ENCODE measurements at regions not wholly inside any gene's neighbourhood (a gene's known extent, or its start where the extent isn't known, plus 50 kb on each side); places are given as distances from the start of the nearest gene placed in this dataset.
A peak's percentile ranks its signal among the peaks of the same experiment; 100 is the strongest.

DNA sequence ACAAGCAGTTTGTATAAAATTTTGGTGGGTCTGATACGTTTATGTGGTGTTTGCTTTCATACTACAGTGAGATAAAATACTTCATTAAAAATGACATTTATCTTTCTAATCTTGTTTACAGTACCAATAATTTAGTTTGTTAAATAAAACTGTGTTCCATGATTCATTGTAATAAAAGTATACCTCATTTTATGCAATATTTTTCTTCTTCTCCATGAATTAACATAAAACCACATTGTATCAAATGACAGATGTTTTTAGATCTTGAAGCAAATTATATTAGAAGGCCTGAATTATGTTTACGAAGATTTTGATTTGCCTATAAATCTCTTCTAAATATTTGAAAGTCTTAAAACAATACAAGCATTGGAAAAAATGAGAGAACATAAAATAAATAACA lies 1443.0 kb upstream of the CDH6 start:
- no peaks in the 10 kb centered on the region for H3K4me1 ChIP-seq (ENCODE audit: insufficient read depth, poor library complexity, severe bottlenecking)
- ATAC-seq (ENCODE audit: low read depth) (no peak), DNase-seq (ENCODE audit: low spot score) (no peak)
- no peak overlapping the region for H3K4me3 ChIP-seq (ENCODE audit: severe bottlenecking)
- H3K27ac ChIP-seq (ENCODE audit: poor library complexity, severe bottlenecking), result no peak overlapping the region
- H3K9me3 ChIP-seq (ENCODE audit: severe bottlenecking), result no peaks in the 10 kb centered on the region
- H3K36me3 ChIP-seq (ENCODE audit: low read depth), result no peaks in the 10 kb centered on the region
- TF ChIP-seq CTCF (IDR thresholded peaks at IDR 0.05; ENCODE audit: poor library complexity, severe bottlenecking), result no peak
- peaks cover 3% of the 10 kb centered on the region for H3K27me3 ChIP-seq (ENCODE audit: insufficient read depth, poor library complexity, severe bottlenecking)

GRCh38 chr5:29744618-29745017 lies 1448.9 kb upstream of the CDH6 start:
- H3K27me3 ChIP-seq (ENCODE audit: insufficient read depth, poor library complexity, severe bottlenecking), result no peaks in the 10 kb centered on the region
- no peak for TF ChIP-seq CTCF (IDR thresholded peaks at IDR 0.05; ENCODE audit: poor library complexity, severe bottlenecking)
- no peak for DNase-seq (ENCODE audit: low spot score)
- no peaks in the 10 kb centered on the region for H3K9me3 ChIP-seq (ENCODE audit: severe bottlenecking)
- ATAC-seq (ENCODE audit: low read depth), result no peak
- H3K27ac ChIP-seq (ENCODE audit: poor library complexity, severe bottlenecking), result no peak overlapping the region
- H3K4me3 ChIP-seq (ENCODE audit: severe bottlenecking), result no peak overlapping the region
- no peaks in the 10 kb centered on the region for H3K4me1 ChIP-seq (ENCODE audit: insufficient read depth, poor library complexity, severe bottlenecking)
- H3K36me3 ChIP-seq (ENCODE audit: low read depth), result no peaks in the 10 kb centered on the region

- no peaks in the 10 kb centered on the region for H3K9me3 ChIP-seq (ENCODE audit: severe bottlenecking)
- TF ChIP-seq CTCF (IDR thresholded peaks at IDR 0.05; ENCODE audit: poor library complexity, severe bottlenecking), result peak; percentile 24
- DNase-seq (ENCODE audit: low spot score) (no peak), ATAC-seq (ENCODE audit: low read depth) (peak; percentile 45; the same call in 1 of the 3 replicates)
- H3K4me3 ChIP-seq (ENCODE audit: severe bottlenecking), result no peak overlapping the region
- no peaks in the 10 kb centered on the region for H3K27me3 ChIP-seq (ENCODE audit: insufficient read depth, poor library complexity, severe bottlenecking)
- 0 out of 2 replicates have a peak, but pooled peaks cover 3% of the 10 kb centered on the region for H3K36me3 ChIP-seq (ENCODE audit: low read depth)
- H3K4me1 ChIP-seq (ENCODE audit: insufficient read depth, poor library complexity, severe bottlenecking), result no peaks in the 10 kb centered on the region
- H3K27ac ChIP-seq (ENCODE audit: poor library complexity, severe bottlenecking), result no peak overlapping the region
Measured at GRCh38 chr5:29720954-29721353, 1472.5 kb upstream of the CDH6 start.

GRCh38 chr5:29719171-29719570 lies 1474.3 kb upstream of the CDH6 start:
- DNase-seq (ENCODE audit: low spot score) (no peak), ATAC-seq (ENCODE audit: low read depth) (no peak)
- Histone ChIP-seq H3K27me3 (ENCODE audit: insufficient read depth, poor library complexity, severe bottlenecking) (no peaks in the 10 kb centered on the region), H3K36me3 (ENCODE audit: low read depth) (0 out of 2 replicates have a peak, but pooled peaks cover 3% of the 10 kb centered on the region), H3K4me3 (ENCODE audit: severe bottlenecking) (no peak overlapping the region), H3K27ac (ENCODE audit: poor library complexity, severe bottlenecking) (no peak overlapping the region), H3K9me3 (ENCODE audit: severe bottlenecking) (no peaks in the 10 kb centered on the region), H3K4me1 (ENCODE audit: insufficient read depth, poor library complexity, severe bottlenecking) (no peaks in the 10 kb centered on the region)
- TF ChIP-seq CTCF (IDR thresholded peaks at IDR 0.05; ENCODE audit: poor library complexity, severe bottlenecking), result no peak

DNA sequence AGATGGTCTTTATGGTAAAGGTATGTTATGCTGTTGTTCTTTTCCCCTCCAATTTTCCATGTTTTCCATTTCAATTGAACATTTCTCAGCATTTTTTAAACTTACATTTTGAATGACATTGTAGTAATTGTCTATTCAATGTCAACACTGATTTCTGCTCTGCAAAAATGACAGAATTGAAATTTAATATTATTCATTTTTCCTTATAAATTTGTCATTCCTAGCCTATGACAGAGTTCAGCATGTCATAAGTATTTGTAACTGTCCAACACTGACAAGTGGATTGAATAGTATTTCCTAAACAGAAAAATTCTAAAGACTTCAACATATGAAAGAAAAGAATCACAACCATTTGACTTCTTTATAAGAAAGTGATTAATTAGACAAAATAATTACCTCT lies 1478.3 kb upstream of the CDH6 start:
- DNase-seq (ENCODE audit: low spot score) (no peak), ATAC-seq (ENCODE audit: low read depth) (no peak)
- H3K4me3 ChIP-seq (ENCODE audit: severe bottlenecking), result no peak overlapping the region
- H3K9me3 ChIP-seq (ENCODE audit: severe bottlenecking), result no peaks in the 10 kb centered on the region
- no peaks in the 10 kb centered on the region for H3K4me1 ChIP-seq (ENCODE audit: insufficient read depth, poor library complexity, severe bottlenecking)
- no peaks in the 10 kb centered on the region for H3K36me3 ChIP-seq (ENCODE audit: low read depth)
- no peak overlapping the region for H3K27ac ChIP-seq (ENCODE audit: poor library complexity, severe bottlenecking)
- no peak for TF ChIP-seq CTCF (IDR thresholded peaks at IDR 0.05; ENCODE audit: poor library complexity, severe bottlenecking)
- no peaks in the 10 kb centered on the region for H3K27me3 ChIP-seq (ENCODE audit: insufficient read depth, poor library complexity, severe bottlenecking)
